HEK293T (cell line): ENCODE measurements at regions not wholly inside any gene's neighbourhood (a gene's known extent, or its start where the extent isn't known, plus 50 kb on each side); places are given as distances from the start of the nearest gene placed in this dataset.

Source experiments
- CTCF ChIA-PET: fragments of 350-600 bp; formaldehyde crosslinking; extraction: SDS; loops from one replicate; lab custom pipeline; 2021; ENCODE audit warnings: antibody characterized with exemption, inconsistent platforms; lab: Yijun Ruan, JAX
- POLR2A ChIA-PET: fragments of 350-600 bp; formaldehyde crosslinking; extraction: SDS; loops from one replicate; lab custom pipeline; 2020; ENCODE audit warnings: antibody characterized with exemption, inconsistent platforms; lab: Yijun Ruan, JAX
- DNase-seq: peaks from one replicate; pipeline ENCODE4 v3.0.0; 2012; ENCODE audit warnings: mixed read lengths; ENCODE audit errors: extremely low spot score
- ARNT ChIP-seq: fragments of 450-650 bp; IDR thresholded peaks from 2 replicates; pipeline ENCODE4 v1.6.1; 2017; ENCODE audit warnings: mild to moderate bottlenecking
- BHLHE40 ChIP-seq: fragments of 450-650 bp; IDR thresholded peaks from 2 replicates; pipeline ENCODE4 v1.6.1; 2016; ENCODE audit warnings: mild to moderate bottlenecking, moderate library complexity, borderline replicate concordance
- CTBP1 ChIP-seq: fragments of 450-650 bp; IDR thresholded peaks from 2 replicates; pipeline ENCODE4 v1.6.1; 2016; ENCODE audit warnings: borderline replicate concordance
- ELF4 ChIP-seq: fragments of 450-650 bp; IDR thresholded peaks from 2 replicates; pipeline ENCODE4 v1.6.1; 2017; ENCODE audit warnings: antibody characterized with exemption
- FOXA1 ChIP-seq: fragments of 450-650 bp; IDR thresholded peaks from 2 replicates; pipeline ENCODE4 v1.6.1; 2016; ENCODE audit warnings: mild to moderate bottlenecking
- FOXK2 ChIP-seq: fragments of 450-650 bp; IDR thresholded peaks from 2 replicates; pipeline ENCODE4 v1.6.1; 2016; ENCODE audit warnings: mild to moderate bottlenecking
- FOXM1 ChIP-seq: fragments of 450-650 bp; IDR thresholded peaks from 2 replicates; pipeline ENCODE4 v1.6.1; 2017; ENCODE audit warnings: mild to moderate bottlenecking, borderline replicate concordance
- HDGF ChIP-seq: fragments of 450-650 bp; IDR thresholded peaks from 2 replicates; pipeline ENCODE4 v1.6.1; 2017; ENCODE audit warnings: antibody characterized with exemption, borderline replicate concordance
- L3MBTL2 ChIP-seq: fragments of 450-650 bp; conservative IDR thresholded peaks from 2 replicates; pipeline ENCODE4 v1.6.1; 2016; ENCODE audit warnings: mild to moderate bottlenecking
- LEF1 ChIP-seq: fragments of 450-650 bp; IDR thresholded peaks from 2 replicates; pipeline ENCODE4 v1.6.1; 2017; ENCODE audit warnings: mild to moderate bottlenecking, borderline replicate concordance
- NFRKB ChIP-seq: fragments of 450-650 bp; IDR thresholded peaks from 2 replicates; pipeline ENCODE4 v1.6.1; 2016; ENCODE audit warnings: mild to moderate bottlenecking, moderate library complexity
- PKNOX1 ChIP-seq: fragments of 450-650 bp; IDR thresholded peaks from 2 replicates; pipeline ENCODE4 v1.6.1; 2016
- SP1 ChIP-seq: fragments of 450-650 bp; IDR thresholded peaks from 2 replicates; pipeline ENCODE4 v1.6.1; 2017
- SUZ12 ChIP-seq: fragments of 450-650 bp; IDR thresholded peaks from 2 replicates; pipeline ENCODE4 v1.6.1; 2016; ENCODE audit warnings: mild to moderate bottlenecking
- TARDBP ChIP-seq: fragments of 450-650 bp; IDR thresholded peaks from 2 replicates; pipeline ENCODE4 v1.6.1; 2016
- ZNF384 ChIP-seq: fragments of 450-650 bp; IDR thresholded peaks from 2 replicates; pipeline ENCODE4 v1.6.1; 2016

GRCh38 chr16:85327731-85328675, 215.7 kb upstream of the CIBAR2 start:
- ChIA-PET CTCF (interaction anchor here (0.9 to 1.2 kb wide), 2 partner anchors 14 to 20 kb away, joined by 3 to 5 read pairs; no protein-coding TSS in a partner anchor), POLR2A (interaction anchor here (1.3 kb wide), 1 partner anchor 70 kb away, joined by 3 read pairs; no protein-coding TSS in a partner anchor)
- DNase-seq: peak; percentile 70
- TF ChIP-seq FOXM1 (no peak), SUZ12 (no peak), ZNF384 (no peak), ARNT (no peak), NFRKB (no peak), FOXK2 (no peak), HDGF (no peak), TARDBP (no peak), ELF4 (no peak), LEF1 (no peak), L3MBTL2 (no peak), PKNOX1 (no peak), SP1 (no peak), FOXA1 (no peak), CTBP1 (no peak), BHLHE40 (no peak)

GRCh38 chr16:85328676-85329058, 216.4 kb upstream of the CIBAR2 start:
- peak; percentile 46 for DNase-seq
- POLR2A ChIA-PET: interaction anchor here (1.0 to 1.3 kb wide), 2 partner anchors 20 to 70 kb away, joined by 3 read pairs; no protein-coding TSS in a partner anchor
- CTCF ChIA-PET: interaction anchor here (0.6 to 1.2 kb wide), 3 partner anchors 15 to 19 kb away, joined by 3 to 5 read pairs (median 4); no protein-coding TSS in a partner anchor
- TF ChIP-seq CTBP1 (no peak), PKNOX1 (peak; percentile 91)

GRCh38 chr16:85329059-85329812, 217.0 kb upstream of the CIBAR2 start:
- TF ChIP-seq BHLHE40 (no peak), SP1 (no peak), ELF4 (no peak), CTBP1 (no peak), TARDBP (no peak), FOXK2 (no peak), FOXA1 (no peak), HDGF (no peak), FOXM1 (no peak), PKNOX1 (no peak), ZNF384 (no peak)
- peak; percentile 28 for DNase-seq
- ChIA-PET CTCF (interaction anchor here (0.6 to 1.2 kb wide), 3 partner anchors 15 to 18 kb away, joined by 3 to 5 read pairs (median 4); no protein-coding TSS in a partner anchor), POLR2A (interaction anchor here (1.0 to 1.3 kb wide), 2 partner anchors 21 to 71 kb away, joined by 3 read pairs; no protein-coding TSS in a partner anchor)

- TF ChIP-seq NFRKB (no peak), BHLHE40 (no peak), FOXM1 (no peak), PKNOX1 (no peak), SUZ12 (no peak), SP1 (no peak), CTBP1 (no peak), FOXA1 (no peak), HDGF (no peak), TARDBP (no peak), FOXK2 (no peak), ARNT (no peak), L3MBTL2 (no peak), ELF4 (no peak), LEF1 (no peak), ZNF384 (no peak)
- ChIA-PET POLR2A (no interaction called here), CTCF (interaction anchor here (0.7 to 1.3 kb wide), 7 partner anchors 11 to 286 kb away, joined by 3 to 7 read pairs (median 3); no protein-coding TSS in a partner anchor)
- no peak for DNase-seq
Observed at GRCh38 chr16:85330006-85330693, 217.9 kb upstream of the CIBAR2 start.
